ENCODE measurements at regions not wholly inside any gene's neighbourhood (a gene's known extent, or its start where the extent isn't known, plus 50 kb on each side); places are given as distances from the start of the nearest gene placed in this dataset.
A peak's percentile ranks its signal among the peaks of the same experiment; 100 is the strongest.

GRCh38 chr11:121930004-121930965 is 185.7 kb downstream of the BLID start:
- H3K27ac Mint-ChIP-seq: no peak overlapping the region
- H3K4me3 Mint-ChIP-seq: no peak overlapping the region
- ATAC-seq (ENCODE audit: low read depth in 2 of 2): peak in 1 of 2 donors; percentile 63
- H3K4me1 Mint-ChIP-seq: no peaks in the 10 kb centered on the region
- no peaks in the 10 kb centered on the region for H3K9me3 Mint-ChIP-seq
- DNase-seq: peak; percentile 6
- no peaks in the 10 kb centered on the region for H3K36me3 Mint-ChIP-seq
- peaks cover 24 to 36% (median 29%) of the 10 kb centered on the region in 3 donors for H3K27me3 Mint-ChIP-seq

- Mint-ChIP-seq H3K4me3 (no peak overlapping the region), H3K27me3 (peaks cover 24 to 36% (median 29%) of the 10 kb centered on the region in 3 donors), H3K36me3 (no peaks in the 10 kb centered on the region), H3K27ac (no peak overlapping the region), H3K4me1 (no peaks in the 10 kb centered on the region), H3K9me3 (no peaks in the 10 kb centered on the region)
- no peak for ATAC-seq (ENCODE audit: low read depth in 2 of 2)
- DNase-seq: no peak
Observed at GRCh38 chr11:121929581-121929980, 186.4 kb downstream of the BLID start.

- ATAC-seq (ENCODE audit: low read depth in 2 of 2): no peak
- H3K4me3 Mint-ChIP-seq: no peak overlapping the region
- H3K9me3 Mint-ChIP-seq: no peaks in the 10 kb centered on the region
- H3K36me3 Mint-ChIP-seq: no peaks in the 10 kb centered on the region
- no peak for DNase-seq
- H3K27me3 Mint-ChIP-seq: peaks cover 22 to 36% (median 29%) of the 10 kb centered on the region in 3 donors
- no peaks in the 10 kb centered on the region for H3K4me1 Mint-ChIP-seq
- no peak overlapping the region for H3K27ac Mint-ChIP-seq
Observed at GRCh38 chr11:121928597-121929580, 187.1 kb downstream of the BLID start.

GRCh38 chr11:121927789-121928188 is 188.2 kb downstream of the BLID start:
- Mint-ChIP-seq H3K27me3 (peaks cover 20 to 36% (median 27%) of the 10 kb centered on the region in 3 donors), H3K9me3 (no peaks in the 10 kb centered on the region), H3K36me3 (no peaks in the 10 kb centered on the region), H3K4me3 (no peak overlapping the region), H3K4me1 (no peaks in the 10 kb centered on the region), H3K27ac (peak overlapping the region in 1 of 6 donors; percentile 58)
- DNase-seq (no peak), ATAC-seq (ENCODE audit: low read depth in 2 of 2) (no peak)

GRCh38 chr11:121927097-121927785 is 188.8 kb downstream of the BLID start:
- Mint-ChIP-seq H3K27me3 (peaks cover 19 to 31% (median 21%) of the 10 kb centered on the region in 3 donors), H3K36me3 (no peaks in the 10 kb centered on the region), H3K9me3 (no peaks in the 10 kb centered on the region), H3K27ac (peak overlapping the region in 1 of 6 donors; percentile 58), H3K4me3 (peak overlapping the region in 1 of 8 donors; percentile 21), H3K4me1 (no peaks in the 10 kb centered on the region)
- no peak for DNase-seq
- ATAC-seq (ENCODE audit: low read depth in 2 of 2): no peak

- Mint-ChIP-seq H3K4me3 (no peak overlapping the region), H3K4me1 (peaks cover 0 to 4% (median 0%) of the 10 kb centered on the region in 3 donors), H3K9me3 (peaks cover 0 to 4% (median 0%) of the 10 kb centered on the region in 7 donors), H3K36me3 (no peaks in the 10 kb centered on the region), H3K27ac (no peak overlapping the region), H3K27me3 (peaks cover 16 to 21% (median 17%) of the 10 kb centered on the region in 3 donors)
- no peak for DNase-seq
- no peak for ATAC-seq (ENCODE audit: low read depth in 2 of 2)
Observed at GRCh38 chr11:121924191-121924590, 191.8 kb downstream of the BLID start.

GRCh38 chr11:121917482-121917881 is 198.5 kb downstream of the BLID start:
- H3K4me1 Mint-ChIP-seq: peaks cover 0 to 4% (median 0%) of the 10 kb centered on the region in 3 donors
- DNase-seq (no peak), ATAC-seq (ENCODE audit: low read depth in 2 of 2) (no peak)
- H3K27ac Mint-ChIP-seq: no peak overlapping the region
- H3K27me3 Mint-ChIP-seq: peaks cover 0 to 15% (median 6%) of the 10 kb centered on the region in 3 donors
- no peak overlapping the region for H3K4me3 Mint-ChIP-seq
- H3K36me3 Mint-ChIP-seq: no peaks in the 10 kb centered on the region
- H3K9me3 Mint-ChIP-seq: peaks cover 0 to 4% (median 0%) of the 10 kb centered on the region in 7 donors

- ATAC-seq (ENCODE audit: low read depth in 2 of 2) (no peak), DNase-seq (no peak)
- H3K27ac Mint-ChIP-seq: no peak overlapping the region
- no peak overlapping the region for H3K4me3 Mint-ChIP-seq
- peaks cover 0 to 3% (median 0%) of the 10 kb centered on the region in 7 donors for H3K9me3 Mint-ChIP-seq
- no peaks in the 10 kb centered on the region for H3K36me3 Mint-ChIP-seq
- H3K27me3 Mint-ChIP-seq: peaks cover 4 to 10% (median 9%) of the 10 kb centered on the region in 3 donors
- no peaks in the 10 kb centered on the region for H3K4me1 Mint-ChIP-seq
Observed at GRCh38 chr11:121914508-121915059, 201.4 kb downstream of the BLID start.

GRCh38 chr11:121909596-121909995 is 206.4 kb downstream of the BLID start:
- Mint-ChIP-seq H3K4me3 (no peak overlapping the region), H3K4me1 (peaks cover 0 to 16% (median 3%) of the 10 kb centered on the region in 3 donors), H3K9me3 (peaks cover 0 to 5% (median 3%) of the 10 kb centered on the region in 7 donors), H3K36me3 (peaks cover 0 to 5% of the 10 kb centered on the region in 2 donors), H3K27ac (no peak overlapping the region), H3K27me3 (peaks cover 12 to 28% (median 15%) of the 10 kb centered on the region in 3 donors)
- ATAC-seq (ENCODE audit: low read depth in 2 of 2) (no peak), DNase-seq (no peak)

- no peak for DNase-seq
- Mint-ChIP-seq H3K9me3 (peaks cover 0 to 7% (median 3%) of the 10 kb centered on the region in 7 donors), H3K27ac (no peak overlapping the region), H3K27me3 (peaks cover 12 to 28% (median 15%) of the 10 kb centered on the region in 3 donors), H3K4me1 (peaks cover 8 to 31% (median 9%) of the 10 kb centered on the region in 3 donors), H3K4me3 (peak overlapping the region in 1 of 8 donors; percentile 21), H3K36me3 (peaks cover 0 to 5% of the 10 kb centered on the region in 2 donors)
- no peak for ATAC-seq (ENCODE audit: low read depth in 2 of 2)
Observed at GRCh38 chr11:121907379-121907778, 208.6 kb downstream of the BLID start.

- peaks cover 7 to 17% (median 12%) of the 10 kb centered on the region in 3 donors for H3K27me3 Mint-ChIP-seq
- DNase-seq (peak; percentile 5), ATAC-seq (ENCODE audit: low read depth in 2 of 2) (peak; percentile 65 to 82)
- peaks cover 8 to 31% (median 9%) of the 10 kb centered on the region in 3 donors for H3K4me1 Mint-ChIP-seq
- H3K36me3 Mint-ChIP-seq: peaks cover 0 to 5% of the 10 kb centered on the region in 2 donors
- H3K4me3 Mint-ChIP-seq: peak overlapping the region in 5 of 8 donors; percentile 3 to 87 (median 38)
- peaks cover 0 to 7% (median 3%) of the 10 kb centered on the region in 7 donors for H3K9me3 Mint-ChIP-seq
- peak overlapping the region in 3 of 6 donors; percentile 37 to 79 (median 77) for H3K27ac Mint-ChIP-seq
Observed at GRCh38 chr11:121904148-121904547, 211.9 kb downstream of the BLID start.

- ATAC-seq (ENCODE audit: low read depth in 2 of 2): no peak
- Mint-ChIP-seq H3K4me1 (peaks cover 5 to 21% (median 9%) of the 10 kb centered on the region in 3 donors), H3K27me3 (peaks cover 0 to 18% (median 9%) of the 10 kb centered on the region in 3 donors), H3K4me3 (no peak overlapping the region), H3K9me3 (peaks cover 0 to 7% (median 3%) of the 10 kb centered on the region in 7 donors), H3K27ac (no peak overlapping the region), H3K36me3 (peaks cover 0 to 5% of the 10 kb centered on the region in 2 donors)
- no peak for DNase-seq
Observed at GRCh38 chr11:121901886-121902285, 214.1 kb downstream of the BLID start.

Data from naive B cell (primary cell).